Right lobe of liver (tissue), 6 donors: ENCODE measurements at regions not wholly inside any gene's neighbourhood (a gene's known extent, or its start where the extent isn't known, plus 50 kb on each side); places are given as distances from the start of the nearest gene placed in this dataset.

Experiments used
- ATAC-seq, 4 donors: fragments of 200-7000 bp; cut with Tn5 transposase; one replicate each; pipeline ENCODE4 v1.9.1; 2020; ENCODE audit warnings: mild to moderate bottlenecking in 4 of 4, moderate library complexity in 4 of 4
- DNase-seq, 3 donors: peaks; one replicate each; pipeline ENCODE4 v3.0.0-alpha.2; 2020
- H3K27ac ChIP-seq, 3 donors: fragments of 200-600 bp; one replicate each; pipeline ENCODE4 v1.8.0; 2022
- H3K27me3 ChIP-seq, 2 donors: fragments of 200-600 bp; one replicate each; pipeline ENCODE4 v1.8.0; 2022
- H3K36me3 ChIP-seq, 4 donors: fragments of 200-600 bp; sonication (generic) in 1 of 4; one replicate each; pipeline versions ENCODE4 v1.5.1 to v1.8.0; 2017 to 2022; ENCODE audit warnings: control low read depth in 1 of 4
- H3K4me1 ChIP-seq, 4 donors: fragments of 200-600 bp; sonication (generic) in 1 of 4; one replicate each; pipeline versions ENCODE4 v1.5.1 to v1.8.0; 2017 to 2022; ENCODE audit warnings: control low read depth in 1 of 4
- H3K4me3 ChIP-seq, 3 donors: fragments of 200-600 bp; one replicate each; pipeline ENCODE4 v1.8.0; 2022
- H3K9me3 ChIP-seq, 4 donors: fragments of 200-600 bp; sonication (generic) in 1 of 4; one replicate each; pipeline versions ENCODE4 v1.5.1 to v1.8.0; 2017 to 2022; ENCODE audit warnings: control low read depth in 1 of 4
- POLR2A ChIP-seq: fragments of 450-650 bp; IDR thresholded peaks from one replicate; pipeline ENCODE4 v1.6.1; 2017; ENCODE audit warnings: antibody characterized with exemption, mild to moderate bottlenecking
- WGBS: methylation state at CpG from one replicate; pipeline ENCODE4 v1.1.6; 2018; ENCODE audit warnings: low coverage, low lambda C conversion rate; ENCODE audit not compliant: insufficient coverage; ENCODE audit errors: missing lambda C conversion rate; 5-methylcytosine and 5-hydroxymethylcytosine counted together
- intact Hi-C, 2 donors: fragments of 100-400 bp; cut with DNase I; formaldehyde crosslinking; loops; one replicate each; pipeline versions ENCODE4 v1.11.2 to v1.14.1; 2022
- TF ChIP-seq, protein P1 (sequence below), 4 donors: fragments of 200-600 bp in 3 of 4; fragments of 450-650 bp in 1 of 4; IDR thresholded peaks; one replicate each; pipeline versions ENCODE4 v1.5.1 to v1.8.0; 2016 to 2022; ENCODE audit warnings: antibody characterized with exemption in 4 of 4, mild to moderate bottlenecking in 2 of 4
- donor health status: DM: no; HTN: yes; CAD: no.
- donor health status: DM: no; HTN: no; CAD: no.
- donor health status: DM: no; HTN: no; CAD: no.
- donor health status: DM: no; HTN: yes; CAD: no.
- donor health status: DM: no; HTN: yes; CAD: no.

- WGBS = 79% methylated on average over 9 of the region's 9 CpGs
- Histone ChIP-seq H3K4me1 (peaks cover 0 to 4% (median 0%) of the 10 kb centered on the region in 4 donors), H3K27ac (no peak overlapping the region), H3K9me3 (no peaks in the 10 kb centered on the region), H3K27me3 (no peaks in the 10 kb centered on the region), H3K4me3 (no peak overlapping the region), H3K36me3 (no peaks in the 10 kb centered on the region)
- intact Hi-C loops = no loop called here
- DNase-seq (no peak), ATAC-seq (no peak)
- TF ChIP-seq, protein P1, sequence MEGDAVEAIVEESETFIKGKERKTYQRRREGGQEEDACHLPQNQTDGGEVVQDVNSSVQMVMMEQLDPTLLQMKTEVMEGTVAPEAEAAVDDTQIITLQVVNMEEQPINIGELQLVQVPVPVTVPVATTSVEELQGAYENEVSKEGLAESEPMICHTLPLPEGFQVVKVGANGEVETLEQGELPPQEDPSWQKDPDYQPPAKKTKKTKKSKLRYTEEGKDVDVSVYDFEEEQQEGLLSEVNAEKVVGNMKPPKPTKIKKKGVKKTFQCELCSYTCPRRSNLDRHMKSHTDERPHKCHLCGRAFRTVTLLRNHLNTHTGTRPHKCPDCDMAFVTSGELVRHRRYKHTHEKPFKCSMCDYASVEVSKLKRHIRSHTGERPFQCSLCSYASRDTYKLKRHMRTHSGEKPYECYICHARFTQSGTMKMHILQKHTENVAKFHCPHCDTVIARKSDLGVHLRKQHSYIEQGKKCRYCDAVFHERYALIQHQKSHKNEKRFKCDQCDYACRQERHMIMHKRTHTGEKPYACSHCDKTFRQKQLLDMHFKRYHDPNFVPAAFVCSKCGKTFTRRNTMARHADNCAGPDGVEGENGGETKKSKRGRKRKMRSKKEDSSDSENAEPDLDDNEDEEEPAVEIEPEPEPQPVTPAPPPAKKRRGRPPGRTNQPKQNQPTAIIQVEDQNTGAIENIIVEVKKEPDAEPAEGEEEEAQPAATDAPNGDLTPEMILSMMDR (IDR thresholded peaks at IDR 0.05) = no peak
- no peak for TF ChIP-seq POLR2A
Measured at GRCh38 chr1:214106375-214106774, 118.6 kb downstream of the PROX1 start.

GRCh38 chr1:214107322-214108096 is 119.7 kb downstream of the PROX1 start:
- 35% methylated on average over 12 of the region's 25 CpGs for WGBS
- Histone ChIP-seq H3K27me3 (no peaks in the 10 kb centered on the region), H3K27ac (peak overlapping the region in 2 of 3 donors; percentile 29 to 40), H3K4me1 (peaks cover 0 to 4% (median 0%) of the 10 kb centered on the region in 4 donors), H3K9me3 (no peaks in the 10 kb centered on the region), H3K4me3 (peak overlapping the region in 2 of 3 donors; percentile 43 to 46), H3K36me3 (no peaks in the 10 kb centered on the region)
- intact Hi-C loops = no loop called here
- DNase-seq (peak in 1 of 3 donors; percentile 22), ATAC-seq (peak; percentile 68 to 81 (median 78))
- TF ChIP-seq, protein P1 (IDR thresholded peaks at IDR 0.05) = no peak
- TF ChIP-seq POLR2A = no peak

- TF ChIP-seq, protein P1 (IDR thresholded peaks at IDR 0.05) = no peak
- TF ChIP-seq POLR2A = no peak
- H3K27ac ChIP-seq = peak overlapping the region in 2 of 3 donors; percentile 29 to 40
- peaks cover 0 to 4% (median 0%) of the 10 kb centered on the region in 4 donors for H3K4me1 ChIP-seq
- no peak overlapping the region for H3K4me3 ChIP-seq
- intact Hi-C loops = no loop called here
- DNase-seq (no peak), ATAC-seq (peak in 1 of 4 donors; percentile 22)
- H3K9me3 ChIP-seq = no peaks in the 10 kb centered on the region
- no peaks in the 10 kb centered on the region for H3K27me3 ChIP-seq
- no peaks in the 10 kb centered on the region for H3K36me3 ChIP-seq
- no CpG with 5 or more reads among the region's 1 CpG for WGBS
Measured at GRCh38 chr1:214108097-214108446, 120.3 kb downstream of the PROX1 start.

GRCh38 chr1:214111796-214112195 is 124.0 kb downstream of the PROX1 start:
- no peak overlapping the region for H3K4me3 ChIP-seq
- 88% methylated on average over 8 of the region's 9 CpGs for WGBS
- H3K4me1 ChIP-seq = peaks cover 0 to 4% (median 0%) of the 10 kb centered on the region in 4 donors
- H3K27ac ChIP-seq = no peak overlapping the region
- TF ChIP-seq POLR2A = no peak
- TF ChIP-seq, protein P1 (IDR thresholded peaks at IDR 0.05) = no peak
- intact Hi-C loops = no loop called here
- H3K36me3 ChIP-seq = no peaks in the 10 kb centered on the region
- DNase-seq = no peak
- ATAC-seq = peak in 1 of 4 donors; percentile 11
- H3K9me3 ChIP-seq = no peaks in the 10 kb centered on the region
- H3K27me3 ChIP-seq = no peaks in the 10 kb centered on the region
